GM21360 (cell line): ENCODE measurements at regions not wholly inside any gene's neighbourhood (a gene's known extent, or its start where the extent isn't known, plus 50 kb on each side); places are given as distances from the start of the nearest gene placed in this dataset.

Experiments
- ATAC-seq: cut with Tn5 transposase; IDR thresholded peaks from one replicate; pipeline ENCODE4 v1.9.1; 2021; ENCODE audit warnings: mild to moderate bottlenecking, moderate library complexity; ENCODE audit not compliant: unreplicated experiment

DNA sequence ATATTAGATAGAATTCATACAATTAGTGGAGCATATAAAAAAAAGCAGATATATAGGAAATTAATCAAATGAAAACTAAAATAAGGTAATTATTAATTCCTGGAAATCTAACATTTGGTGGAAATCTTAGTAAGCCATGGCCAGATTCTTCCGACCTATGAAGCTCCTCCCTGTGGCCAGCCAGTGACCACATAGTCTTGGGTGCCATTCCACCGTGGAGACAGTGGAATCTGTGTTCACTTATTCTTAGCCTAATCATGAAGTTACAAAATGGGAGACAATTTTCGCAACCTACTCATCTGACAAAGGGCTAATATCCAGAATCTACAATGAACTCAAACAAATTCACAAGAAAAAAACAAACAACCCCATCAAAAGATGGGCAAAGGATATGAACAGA, 241.9 kb upstream of the FLRT2 start:
- ATAC-seq = no peak

GRCh38 chr14:85291731-85292130, 238.2 kb upstream of the FLRT2 start:
- no peak for ATAC-seq

GRCh38 chr14:85293612-85294234, 236.2 kb upstream of the FLRT2 start:
- no peak for ATAC-seq

DNA sequence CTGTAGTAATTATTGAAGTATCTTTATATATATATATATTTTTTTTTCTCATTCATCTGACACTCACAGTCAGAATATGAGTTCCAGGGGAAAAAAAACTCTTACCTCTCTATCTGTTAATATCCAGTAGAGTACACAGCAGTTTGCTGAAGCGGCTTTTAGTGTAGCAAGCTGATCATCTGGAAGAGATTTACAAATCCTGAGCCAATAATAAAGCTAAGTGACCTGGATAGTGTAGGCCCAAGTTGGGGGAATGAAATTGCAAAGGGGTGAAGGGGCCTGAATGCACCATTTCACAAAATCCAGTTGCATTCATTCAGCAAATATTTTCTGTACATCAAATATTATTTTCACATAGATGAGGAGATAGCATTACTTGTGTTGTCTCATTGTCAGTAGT, 234.6 kb upstream of the FLRT2 start:
- ATAC-seq = no peak

GRCh38 chr14:85296456-85297210, 233.3 kb upstream of the FLRT2 start:
- ATAC-seq = no peak

DNA sequence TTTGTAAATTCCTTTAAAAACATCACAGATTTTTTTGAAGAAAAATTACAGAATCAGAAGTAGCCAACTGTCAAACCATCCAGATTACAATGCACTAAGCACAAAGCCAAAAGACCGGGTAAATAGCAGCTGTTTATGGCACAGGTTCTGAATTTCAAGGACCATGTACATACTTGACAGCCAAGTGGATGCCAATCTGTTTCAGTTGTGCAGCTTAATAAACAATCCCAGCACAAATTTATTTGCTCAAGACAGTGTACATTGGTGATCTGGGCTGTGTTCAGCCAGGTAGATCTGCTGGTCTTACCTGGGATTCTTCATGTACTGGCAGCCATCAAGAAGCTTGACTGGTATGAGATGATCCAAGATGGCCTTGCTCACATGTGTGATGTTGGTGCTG, 229.8 kb upstream of the FLRT2 start:
- no peak for ATAC-seq

DNA sequence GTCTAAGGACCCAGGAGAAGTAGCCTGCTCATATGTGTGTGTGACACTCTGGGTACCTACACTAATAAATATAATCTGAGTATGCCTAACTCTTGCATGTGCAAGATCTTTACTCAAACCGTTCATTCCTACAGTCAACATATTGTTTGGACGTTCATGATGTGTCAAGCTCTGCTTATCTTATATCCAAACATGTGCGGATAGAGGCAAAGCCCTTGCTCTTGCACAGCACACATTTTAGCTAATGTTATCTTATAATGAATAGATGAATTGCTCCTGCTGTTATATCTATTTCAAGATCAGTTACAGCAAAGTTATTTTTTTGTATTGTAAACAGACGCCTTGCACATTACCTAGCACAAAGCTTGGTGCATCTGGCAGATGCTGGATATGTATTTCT, 228.4 kb upstream of the FLRT2 start:
- ATAC-seq = no peak

DNA sequence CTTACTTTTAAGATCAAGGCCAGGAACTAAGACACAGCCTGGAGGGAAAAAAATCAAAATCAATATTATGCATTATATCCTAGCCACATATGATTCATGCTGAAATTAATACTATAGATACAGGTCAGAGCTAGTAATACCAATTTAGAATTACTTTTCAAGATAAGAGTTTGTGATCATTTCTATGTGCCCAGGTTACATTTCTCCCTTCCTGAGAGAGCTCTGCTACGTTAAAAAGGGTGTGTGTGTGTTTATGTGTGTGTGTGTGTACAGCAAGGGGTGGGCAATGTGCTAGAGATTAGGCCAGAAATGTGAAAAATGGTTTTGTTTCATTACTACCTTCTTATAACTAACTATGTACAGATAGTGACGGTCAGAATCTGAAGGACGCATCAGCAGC, 223.9 kb upstream of the FLRT2 start:
- no peak for ATAC-seq

- ATAC-seq = no peak
These were observed 221.2 kb upstream of the FLRT2 start for GRCh38 chr14:85308531-85309300.

GRCh38 chr14:85310491-85311272, 219.3 kb upstream of the FLRT2 start:
- ATAC-seq = no peak

DNA sequence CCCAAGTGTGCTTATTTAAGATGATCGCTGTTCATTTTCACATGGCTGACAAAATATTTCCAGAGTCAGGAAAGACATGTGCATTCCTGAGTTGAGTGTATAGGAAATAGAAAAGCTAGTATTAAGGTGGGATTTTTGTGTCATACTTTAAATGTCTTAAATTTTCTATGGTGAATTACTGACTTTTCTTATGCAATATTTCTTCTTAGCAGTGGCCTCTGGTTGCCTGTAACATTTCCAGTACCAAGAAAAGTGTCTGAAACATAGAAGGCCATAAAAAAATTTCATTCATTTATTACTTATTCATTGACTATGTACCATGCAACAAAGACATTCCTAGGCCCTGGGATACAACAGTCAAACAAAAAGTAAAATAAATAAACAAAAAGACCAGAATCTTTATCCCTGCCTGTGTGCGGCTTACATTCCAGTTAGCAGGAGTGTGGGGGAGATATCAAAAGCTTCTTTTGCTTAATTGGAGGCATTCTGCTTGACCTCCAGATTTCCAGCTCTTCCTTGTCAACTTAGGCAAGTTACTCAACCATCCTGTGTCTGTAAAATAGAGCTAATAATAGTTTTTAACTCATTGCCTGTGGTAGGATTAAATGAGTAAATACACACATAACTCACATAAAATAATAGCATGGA, 216.3 kb upstream of the FLRT2 start:
- ATAC-seq = no peak

GRCh38 chr14:85315290-85315689, 214.7 kb upstream of the FLRT2 start:
- no peak for ATAC-seq

- no peak for ATAC-seq
These were observed 214.1 kb upstream of the FLRT2 start for GRCh38 chr14:85315733-85316290.

- ATAC-seq = no peak
These were observed 213.1 kb upstream of the FLRT2 start for GRCh38 chr14:85316701-85317410.

- no peak for ATAC-seq
These were observed 212.4 kb upstream of the FLRT2 start for GRCh38 chr14:85317491-85318021.

DNA sequence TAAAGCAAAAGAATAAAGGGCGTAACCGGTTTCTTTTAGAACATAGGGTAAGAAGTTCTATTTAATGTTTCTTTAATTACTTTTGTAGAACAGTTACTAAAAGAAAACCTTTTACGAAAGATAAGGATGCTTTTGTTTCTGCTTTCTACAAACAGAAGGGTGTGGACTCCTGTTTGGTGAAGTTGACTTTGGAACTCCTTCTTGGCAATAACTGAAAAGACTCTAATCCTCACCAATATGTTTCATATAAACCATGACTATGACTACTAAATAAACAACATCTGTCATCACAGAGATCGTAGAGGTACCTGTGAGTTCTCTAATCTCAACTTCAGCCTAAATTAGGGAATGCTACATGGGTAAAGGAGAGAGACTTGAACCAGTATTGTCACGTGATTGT, 210.8 kb upstream of the FLRT2 start:
- no peak for ATAC-seq

- ATAC-seq = no peak
These were observed 209.8 kb upstream of the FLRT2 start for GRCh38 chr14:85319998-85320630.

DNA sequence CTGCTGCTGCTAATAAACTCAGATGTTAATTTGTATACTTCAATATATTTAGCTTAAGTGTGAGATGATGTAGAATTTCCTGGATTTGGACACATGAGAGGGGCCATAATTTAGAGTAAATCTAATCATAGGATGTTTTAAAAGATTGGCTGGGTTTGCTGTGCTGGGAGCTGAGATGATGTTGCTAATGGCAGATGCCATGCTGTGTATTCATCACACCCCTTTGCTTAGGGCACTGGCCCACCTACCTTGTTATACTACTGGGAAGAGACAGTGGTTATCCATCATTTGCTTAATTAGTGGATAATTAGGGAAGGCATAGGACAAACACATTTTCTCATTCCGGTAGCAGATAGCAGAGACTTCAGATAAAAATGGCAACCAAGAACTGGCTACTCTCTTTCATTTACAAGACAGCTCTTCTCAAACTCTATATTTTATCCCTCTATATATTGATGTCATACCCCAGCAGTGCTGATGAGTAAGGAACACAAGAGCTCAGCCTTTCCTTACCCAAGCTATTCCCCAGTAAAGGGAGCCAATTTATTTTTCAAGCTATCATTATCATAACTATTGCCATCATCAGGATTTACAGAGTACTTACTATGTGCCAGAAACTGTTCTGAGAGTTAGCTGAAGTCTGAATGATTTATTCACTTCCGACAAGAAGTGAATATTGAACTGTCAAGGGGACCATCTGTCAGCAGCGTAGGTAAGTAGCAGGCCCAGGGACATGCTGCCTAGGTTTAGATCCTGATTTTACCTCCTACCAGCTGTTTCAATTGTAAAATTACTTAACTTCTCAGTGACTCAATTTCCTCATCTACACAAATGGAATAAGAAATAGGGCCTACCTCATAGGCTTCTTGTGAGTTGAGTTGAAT, 204.6 kb upstream of the FLRT2 start:
- ATAC-seq = no peak
